GM21528 (cell line): ENCODE measurements at regions not wholly inside any gene's neighbourhood (a gene's known extent, or its start where the extent isn't known, plus 50 kb on each side); places are given as distances from the start of the nearest gene placed in this dataset.
"Not testable (repeated sequence)": the region's sequence is repeated elsewhere in the genome, so short reads cannot be mapped to it uniquely, and the experiment has no call there.

Experiments
- ATAC-seq: cut with Tn5 transposase; IDR thresholded peaks from one replicate; pipeline ENCODE4 v1.9.1; 2021; ENCODE audit warnings: mild to moderate bottlenecking, moderate library complexity; ENCODE audit not compliant: unreplicated experiment, low FRiP score

DNA sequence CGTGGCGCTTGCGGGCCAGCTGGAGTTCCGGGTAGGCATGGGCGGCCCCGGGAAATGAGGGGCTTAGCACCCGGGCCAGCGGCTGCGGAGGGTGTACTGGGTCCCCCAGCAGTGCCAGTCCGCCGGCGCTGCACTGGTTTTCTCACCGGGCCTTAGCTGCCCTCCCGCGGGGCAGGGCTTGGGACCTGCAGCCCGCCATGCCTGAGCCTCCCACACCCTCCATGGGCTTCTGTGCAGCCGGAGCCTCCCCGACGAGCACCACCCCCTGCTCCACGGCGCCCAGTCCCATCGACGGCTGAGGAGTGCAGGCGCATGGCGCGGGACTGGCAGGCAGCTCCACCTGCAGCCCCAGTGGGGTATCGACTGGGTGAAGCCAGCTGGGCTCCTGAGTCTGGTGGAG is 852.6 kb upstream of the MIR17HG start:
- ATAC-seq: not testable (repeated sequence)

GRCh38 chr13:90498096-90498495 is 849.4 kb upstream of the MIR17HG start:
- ATAC-seq: no peak

DNA sequence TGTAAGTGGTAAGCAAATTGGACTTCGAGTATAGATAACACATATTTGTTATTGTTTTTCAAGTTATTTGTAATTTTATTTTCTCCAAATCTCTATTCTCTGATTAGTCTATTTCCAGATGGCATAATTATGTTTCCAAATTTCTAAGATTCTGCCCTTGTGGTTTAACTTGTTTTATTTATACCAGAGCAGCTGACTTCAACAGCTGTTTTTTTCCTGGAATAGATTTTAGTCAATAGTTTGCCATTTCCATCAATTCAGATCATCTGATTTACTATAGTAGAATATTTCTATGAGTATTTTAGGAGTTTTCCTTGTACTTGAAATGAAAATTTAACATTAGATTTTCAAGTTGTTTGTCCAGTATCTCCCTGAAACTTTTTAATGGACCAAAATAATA is 848.7 kb upstream of the MIR17HG start:
- ATAC-seq: no peak

DNA sequence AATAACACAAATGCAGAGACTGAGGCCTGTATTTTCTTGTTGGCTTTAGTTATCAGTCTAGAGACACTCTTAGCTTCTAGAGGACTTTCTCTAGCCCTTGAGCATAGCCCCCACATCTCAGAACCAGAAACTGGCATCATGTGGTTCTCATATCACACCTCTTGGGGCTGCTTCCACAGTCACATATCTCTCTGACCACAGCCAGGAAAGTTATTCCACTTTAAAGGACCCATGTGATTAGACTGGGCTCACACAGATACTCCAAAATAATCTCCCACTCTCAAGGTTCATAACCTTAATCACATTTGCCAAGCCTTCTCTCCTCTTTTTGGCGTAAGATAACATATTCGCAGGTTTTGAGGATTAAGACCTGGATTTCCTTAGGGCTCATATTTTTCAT is 846.9 kb upstream of the MIR17HG start:
- no peak for ATAC-seq

DNA sequence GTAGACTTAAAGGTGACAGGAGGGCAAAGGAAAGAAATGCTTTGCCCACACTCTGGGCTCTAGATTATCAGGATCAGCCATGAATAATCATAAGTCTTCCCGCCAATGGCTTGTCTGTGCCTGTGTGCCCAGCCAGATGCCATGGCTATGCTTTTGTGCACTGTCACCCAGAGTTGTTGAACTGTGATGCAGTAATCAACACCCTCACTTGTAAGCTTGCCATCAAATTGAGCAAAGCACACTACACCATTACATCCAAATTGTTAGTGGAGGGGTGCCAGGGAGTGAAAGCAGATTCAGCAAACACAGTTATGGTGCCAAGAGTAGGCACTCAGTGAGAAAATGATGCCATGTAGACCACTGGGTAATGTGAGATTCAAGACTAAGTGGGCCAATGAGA is 845.3 kb upstream of the MIR17HG start:
- ATAC-seq: no peak

DNA sequence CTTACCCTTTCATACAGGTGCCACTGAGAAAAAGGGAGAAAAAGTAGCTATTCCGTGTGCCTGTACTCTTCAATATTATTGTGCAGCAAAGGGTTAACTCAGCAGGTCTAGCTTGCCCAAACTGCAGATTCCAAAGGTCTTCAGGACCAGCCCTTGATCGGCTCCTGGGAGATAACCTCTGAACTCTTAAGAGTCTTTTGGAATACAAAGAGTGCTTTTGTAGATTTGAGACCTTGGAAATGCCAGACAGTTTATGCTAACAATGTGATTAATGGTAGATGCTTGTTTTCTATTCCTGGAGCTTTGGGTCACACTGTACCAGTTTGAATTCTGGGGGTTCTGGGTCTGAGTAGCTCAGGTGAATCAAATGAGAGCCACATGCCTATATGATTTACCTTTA is 844.7 kb upstream of the MIR17HG start:
- ATAC-seq: no peak

- ATAC-seq: no peak
Measured at GRCh38 chr13:90510319-90510718, 837.2 kb upstream of the MIR17HG start.

GRCh38 chr13:90511903-90512302 is 835.6 kb upstream of the MIR17HG start:
- no peak for ATAC-seq

GRCh38 chr13:90514712-90515111 is 832.8 kb upstream of the MIR17HG start:
- not testable (repeated sequence) for ATAC-seq

DNA sequence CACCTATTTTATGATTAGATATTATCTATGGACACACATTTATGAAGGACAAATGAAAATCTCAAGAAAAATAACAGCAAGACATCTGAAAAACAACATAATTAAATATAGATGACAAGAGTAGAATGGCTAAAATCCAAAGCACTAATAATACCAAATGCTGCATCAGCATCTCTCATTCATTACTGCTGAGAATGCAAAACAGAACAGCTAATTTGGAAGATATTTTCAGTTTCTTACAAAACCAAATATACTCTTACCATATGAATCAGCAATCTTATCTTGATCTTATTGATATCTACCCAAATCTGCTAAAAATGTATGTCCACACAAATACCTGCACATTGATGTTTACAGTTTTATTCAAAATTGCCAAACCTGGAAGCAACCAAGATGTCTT is 829.1 kb upstream of the MIR17HG start:
- no peak for ATAC-seq

DNA sequence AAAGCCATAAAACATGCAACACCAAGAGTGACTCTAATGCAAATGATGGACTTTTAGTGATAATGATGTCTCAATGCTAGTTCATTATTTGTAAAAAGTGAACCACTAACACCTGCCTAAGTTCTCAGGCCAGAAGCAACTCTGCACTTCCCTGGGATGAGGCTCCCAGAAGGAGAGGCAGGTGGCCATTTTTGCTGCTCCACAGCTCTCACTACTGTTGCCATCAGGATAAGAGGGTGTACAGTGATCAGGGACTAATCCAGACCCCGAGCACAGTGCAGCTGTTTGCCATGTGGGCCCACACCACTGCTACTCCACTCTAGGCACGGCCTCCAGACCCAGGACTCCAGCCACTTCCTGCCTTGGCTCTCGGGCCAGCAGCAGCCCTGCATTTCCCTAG is 828.3 kb upstream of the MIR17HG start:
- ATAC-seq: no peak

DNA sequence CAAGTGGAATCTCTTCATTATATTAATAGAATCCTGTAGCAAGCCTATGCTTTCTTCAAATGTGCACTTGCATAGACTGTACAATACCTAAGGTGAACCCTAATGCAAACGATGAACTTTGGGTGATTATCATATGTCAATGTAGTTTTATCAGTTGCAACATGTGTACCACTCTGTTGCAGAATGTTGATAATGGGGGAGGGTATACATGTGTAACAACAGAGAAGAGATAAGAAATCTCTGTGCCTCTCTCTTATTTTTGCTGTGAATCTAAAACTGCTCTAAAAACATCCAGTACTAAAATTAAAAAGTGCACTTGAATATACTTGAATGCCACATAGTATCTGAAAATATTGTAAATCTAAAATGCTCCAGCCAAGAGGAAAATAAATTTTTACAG is 820.8 kb upstream of the MIR17HG start:
- no peak for ATAC-seq

DNA sequence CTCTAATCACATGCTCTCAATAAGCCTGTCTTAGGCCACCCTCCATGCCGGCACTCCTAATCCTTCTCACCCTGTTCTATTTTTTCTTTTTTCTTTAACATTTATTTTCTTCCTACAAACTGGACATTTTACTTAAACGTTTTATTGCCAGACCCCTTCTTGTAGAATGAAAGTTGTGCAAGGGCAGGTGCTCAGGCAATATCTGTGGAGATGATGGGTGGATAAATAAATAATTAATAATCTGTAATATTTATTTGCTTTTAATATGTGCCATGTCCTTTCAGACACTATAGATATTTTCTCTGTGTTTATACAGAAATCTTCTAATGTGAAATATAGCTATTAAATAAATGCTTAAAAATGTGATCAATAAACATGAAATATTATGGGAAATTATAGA is 815.7 kb upstream of the MIR17HG start:
- no peak for ATAC-seq

DNA sequence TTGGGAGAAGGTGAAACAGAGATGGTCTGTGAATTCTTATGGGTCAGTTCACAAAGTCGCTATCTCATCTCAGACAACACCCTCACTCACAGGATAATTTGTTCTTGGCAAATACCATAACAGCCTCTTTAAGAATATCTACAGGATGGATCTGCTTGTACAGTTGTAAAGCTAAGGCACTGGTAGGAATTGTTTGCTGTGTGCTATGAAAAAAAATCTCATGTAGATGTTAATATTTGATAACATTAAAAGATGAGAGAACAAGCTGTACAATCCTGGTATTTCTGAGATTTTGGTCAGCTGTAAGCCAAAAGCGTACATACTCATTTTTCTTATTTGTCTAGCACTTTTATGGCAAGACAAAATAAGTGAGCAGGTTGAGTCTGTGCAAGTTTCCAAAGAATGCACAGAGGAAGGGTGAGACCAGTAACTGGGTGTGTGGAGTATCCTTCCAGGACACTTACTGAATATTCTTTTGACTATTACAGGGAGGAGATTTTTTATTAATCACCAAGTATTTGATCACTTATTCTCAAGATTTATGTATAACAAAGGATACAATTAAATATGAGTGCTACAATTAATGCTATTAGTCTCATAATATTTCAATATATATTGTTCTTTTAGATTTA is 814.5 kb upstream of the MIR17HG start:
- ATAC-seq: no peak

DNA sequence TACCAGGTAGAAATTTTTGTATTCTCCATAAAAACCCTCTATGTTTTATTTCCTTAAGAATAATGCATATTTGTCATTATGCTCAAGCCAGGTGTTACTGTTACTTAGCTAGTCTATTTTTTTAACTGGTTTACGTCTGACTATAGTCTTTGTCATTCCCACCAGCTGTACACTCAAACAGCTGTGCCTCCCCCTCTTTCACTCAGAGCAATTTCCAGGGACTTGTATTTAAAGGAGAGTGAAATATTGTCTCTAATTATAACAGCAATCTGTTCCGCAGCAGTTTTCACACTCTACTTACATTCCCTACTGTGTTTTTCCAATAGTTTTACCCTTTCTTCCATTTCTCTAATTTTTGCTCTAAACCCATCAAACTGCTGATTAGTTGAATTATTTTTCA is 813.6 kb upstream of the MIR17HG start:
- ATAC-seq: no peak

DNA sequence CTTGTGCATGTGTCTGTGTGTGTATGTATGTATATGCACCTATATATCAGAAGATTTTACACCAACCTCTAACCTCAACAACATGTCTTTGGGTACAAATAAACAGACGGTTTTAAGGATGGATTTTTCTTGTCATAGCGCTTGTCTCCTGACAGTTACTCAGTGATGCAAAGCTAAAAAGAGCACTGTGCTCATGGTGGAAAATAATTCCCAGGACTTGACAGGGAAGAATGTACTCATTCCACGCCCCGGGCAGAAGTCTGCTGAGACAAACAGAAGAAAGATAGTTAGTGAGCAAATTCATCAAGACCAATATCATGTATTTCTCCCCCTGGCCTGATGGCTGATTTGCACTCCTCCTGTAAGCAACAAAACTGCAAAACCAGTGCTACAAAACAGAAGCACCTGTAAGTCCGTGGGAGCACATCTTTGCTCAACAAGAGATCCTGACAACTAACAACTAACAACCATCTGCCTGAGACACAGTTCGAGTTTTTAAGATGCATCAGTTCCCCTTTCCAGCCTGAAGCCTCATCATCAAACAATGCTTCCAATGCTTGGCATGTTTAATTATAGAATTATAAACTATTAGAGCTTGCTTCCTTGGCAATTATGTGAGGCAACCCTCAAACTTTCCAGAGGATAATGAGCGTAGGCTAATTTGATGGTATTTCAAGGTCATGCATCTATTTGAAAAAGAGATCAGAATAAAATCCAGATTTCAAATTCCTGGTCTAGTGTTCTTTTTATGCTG is 812.7 kb upstream of the MIR17HG start:
- no peak for ATAC-seq

- ATAC-seq: no peak
Measured at GRCh38 chr13:90535421-90535820, 812.1 kb upstream of the MIR17HG start.

DNA sequence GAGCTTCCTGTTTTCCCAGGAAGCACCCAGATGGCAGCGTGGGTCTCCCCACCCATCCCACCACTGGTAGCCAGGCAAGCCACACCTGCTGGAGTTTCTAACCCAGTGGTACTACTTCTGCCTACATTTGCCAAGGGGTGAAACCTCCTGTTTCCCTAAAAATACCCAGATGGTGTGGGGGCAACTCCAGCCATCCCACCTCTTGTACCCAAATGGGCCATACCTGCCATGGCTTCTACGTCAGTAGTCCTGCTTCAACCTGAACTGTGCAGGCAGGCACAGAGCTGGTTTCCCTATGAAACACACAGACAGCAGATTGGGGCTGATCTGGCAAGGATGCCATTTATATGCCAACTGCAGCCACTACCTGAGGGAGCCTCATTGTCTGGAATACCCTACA is 809.4 kb upstream of the MIR17HG start:
- no peak for ATAC-seq

DNA sequence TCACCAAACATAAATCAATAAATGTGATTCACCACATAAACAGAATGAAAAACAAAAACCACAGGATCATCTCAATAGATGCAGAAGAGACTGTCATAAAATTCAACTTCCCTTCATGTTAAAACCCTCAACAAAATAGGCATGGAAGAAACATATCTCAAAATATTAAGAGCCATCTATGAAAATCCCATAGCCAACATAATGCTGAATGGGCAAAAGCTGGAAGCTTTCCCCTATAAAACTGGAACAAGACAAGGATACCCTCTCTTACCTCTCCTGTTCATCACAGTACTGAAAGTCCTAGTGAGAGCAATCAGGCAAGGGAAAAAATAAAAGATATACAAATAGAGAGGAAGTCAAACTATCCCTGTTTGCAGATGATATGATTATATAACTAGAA is 806.1 kb upstream of the MIR17HG start:
- ATAC-seq: no peak

DNA sequence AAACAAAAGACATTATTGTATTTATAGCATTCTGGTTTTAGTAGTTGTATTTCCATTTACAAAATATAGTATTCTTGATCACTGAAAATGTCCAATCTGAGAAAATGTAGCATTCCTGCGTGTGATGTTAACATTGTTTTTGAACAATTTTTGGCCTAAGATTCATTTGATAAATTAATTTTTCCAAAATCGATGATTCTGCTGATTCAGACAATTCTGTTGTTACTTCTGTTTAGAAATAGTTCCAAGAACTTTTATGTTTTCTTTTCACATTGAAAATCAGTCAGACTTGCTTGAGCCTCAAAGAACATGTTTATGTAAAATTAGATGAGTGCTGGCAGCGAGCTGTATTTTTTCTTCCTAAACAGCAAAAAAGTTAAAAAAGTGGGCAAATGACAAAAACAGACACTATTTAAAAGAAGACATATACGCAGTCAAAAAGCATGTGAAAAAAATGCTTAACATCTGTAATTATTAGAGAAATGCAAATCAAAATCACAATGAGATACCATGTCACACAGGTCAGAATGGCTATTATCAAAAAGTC is 804.5 kb upstream of the MIR17HG start:
- ATAC-seq: no peak

GRCh38 chr13:90545070-90545840 is 802.2 kb upstream of the MIR17HG start:
- no peak for ATAC-seq
